Fibroblast of lung (primary cell): ENCODE measurements at regions not wholly inside any gene's neighbourhood (a gene's known extent, or its start where the extent isn't known, plus 50 kb on each side); places are given as distances from the start of the nearest gene placed in this dataset.

Source experiments
- DNase-seq, 2 donors: peaks; one replicate each; pipeline versions ENCODE4 v3.0.0 to v3.0.0-alpha.2; 2010; ENCODE audit warnings: low read depth in 2 of 2
- H2AFZ ChIP-seq: 2 replicates; pipeline ENCODE4 v1.5.1; 2012; ENCODE audit warnings: low read length, control low read depth, inconsistent platforms
- H3K27ac ChIP-seq: 2 replicates; pipeline ENCODE4 v1.5.1; 2011; ENCODE audit warnings: low read length, control low read depth; ENCODE audit not compliant: insufficient read depth
- H3K27me3 ChIP-seq: 2 replicates; pipeline ENCODE4 v1.5.1; 2011; ENCODE audit warnings: mild to moderate bottlenecking, low read length; ENCODE audit not compliant: control insufficient read depth, insufficient read depth
- H3K36me3 ChIP-seq: 2 replicates; pipeline ENCODE4 v1.5.1; 2011; ENCODE audit warnings: low read length; ENCODE audit not compliant: control insufficient read depth, insufficient read depth
- H3K4me1 ChIP-seq: 2 replicates; pipeline ENCODE4 v1.5.1; 2011; ENCODE audit warnings: low read length; ENCODE audit not compliant: control insufficient read depth, insufficient read depth; ENCODE audit errors: extremely low read depth
- H3K4me2 ChIP-seq: 2 replicates; pipeline ENCODE4 v1.5.1; 2011; ENCODE audit warnings: low read length, control low read depth; ENCODE audit not compliant: insufficient read depth; ENCODE audit errors: extremely low read depth
- H3K4me3 ChIP-seq, 4 experiments: fragments of 200-600 bp in 1 of 4; sonication (generic) in 1 of 4; replicated peaks in 1 of 4; 2 replicates each; pipeline ENCODE4 v1.5.1; 2011 to 2016; ENCODE audit warnings: low read length in 4 of 4, low read depth in 3 of 4, mild to moderate bottlenecking in 3 of 4, control low read depth in 2 of 4, inconsistent platforms in 1 of 4, mixed read lengths in 1 of 4; ENCODE audit not compliant: insufficient read depth in 1 of 4; ENCODE audit errors: control extremely low read depth in 1 of 4
- H3K79me2 ChIP-seq: 2 replicates; pipeline ENCODE4 v1.5.1; 2012; ENCODE audit warnings: mild to moderate bottlenecking, low read length, inconsistent platforms; ENCODE audit not compliant: control insufficient read depth, insufficient read depth
- H3K9ac ChIP-seq: 2 replicates; pipeline ENCODE4 v1.5.1; 2011; ENCODE audit warnings: mild to moderate bottlenecking, low read length, control low read depth; ENCODE audit not compliant: insufficient read depth
- H3K9me3 ChIP-seq: 2 replicates; pipeline ENCODE4 v1.5.1; 2012; ENCODE audit warnings: low read depth, low read length; ENCODE audit not compliant: control insufficient read depth, insufficient read depth
- H4K20me1 ChIP-seq: 2 replicates; pipeline ENCODE4 v1.5.1; 2011; ENCODE audit warnings: low read length; ENCODE audit not compliant: control insufficient read depth, insufficient read depth; ENCODE audit errors: extremely low read depth
- EZH2 ChIP-seq: IDR thresholded peaks from 2 replicates; pipeline ENCODE4 v1.5.1; 2012; ENCODE audit warnings: low read length, control low read depth, mild to moderate bottlenecking; ENCODE audit errors: missing control alignments
- TF ChIP-seq, protein P1 (sequence below), 2 donors: IDR thresholded peaks in 1 of 2; conservative IDR thresholded peaks in 1 of 2; 1 replicate in 1 of 2; 2 replicates in 1 of 2; pipeline ENCODE4 v1.5.1; 2011 to 2012; ENCODE audit warnings: low read length in 2 of 2, control low read depth in 1 of 2, inconsistent platforms in 1 of 2, low read depth in 1 of 2, mild to moderate bottlenecking in 1 of 2

DNA sequence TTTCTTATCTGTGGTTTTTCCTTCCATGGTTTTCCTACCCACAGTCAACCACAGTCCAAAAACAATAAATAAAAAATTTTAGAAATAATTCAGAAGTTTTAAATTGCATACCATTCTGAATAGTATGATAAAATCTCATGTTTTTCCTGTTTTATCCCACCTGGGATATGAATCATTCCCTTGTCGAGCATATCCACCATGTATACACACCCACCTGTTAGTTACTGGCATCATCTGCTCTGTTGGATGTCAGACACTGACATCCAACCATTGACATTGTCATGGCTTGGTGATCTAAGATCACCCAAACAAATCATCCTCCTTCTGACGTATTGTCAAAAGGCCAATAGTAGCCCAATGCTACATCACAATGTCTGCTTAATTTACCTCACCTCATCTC, 749.8 kb downstream of the TNS3 start:
- Histone ChIP-seq H3K79me2 (no peaks in the 10 kb centered on the region), H2AFZ (no peak overlapping the region), H3K9me3 (no peaks in the 10 kb centered on the region), H3K27me3 (no peaks in the 10 kb centered on the region), H3K9ac (no peak overlapping the region), H3K4me1 (no peaks in the 10 kb centered on the region), H3K4me2 (no peak overlapping the region), H3K27ac (no peak overlapping the region), H3K36me3 (no peaks in the 10 kb centered on the region), H4K20me1 (no peaks in the 10 kb centered on the region), H3K4me3 (no peak overlapping the region)
- TF ChIP-seq EZH2 = no peak
- TF ChIP-seq, protein P1, sequence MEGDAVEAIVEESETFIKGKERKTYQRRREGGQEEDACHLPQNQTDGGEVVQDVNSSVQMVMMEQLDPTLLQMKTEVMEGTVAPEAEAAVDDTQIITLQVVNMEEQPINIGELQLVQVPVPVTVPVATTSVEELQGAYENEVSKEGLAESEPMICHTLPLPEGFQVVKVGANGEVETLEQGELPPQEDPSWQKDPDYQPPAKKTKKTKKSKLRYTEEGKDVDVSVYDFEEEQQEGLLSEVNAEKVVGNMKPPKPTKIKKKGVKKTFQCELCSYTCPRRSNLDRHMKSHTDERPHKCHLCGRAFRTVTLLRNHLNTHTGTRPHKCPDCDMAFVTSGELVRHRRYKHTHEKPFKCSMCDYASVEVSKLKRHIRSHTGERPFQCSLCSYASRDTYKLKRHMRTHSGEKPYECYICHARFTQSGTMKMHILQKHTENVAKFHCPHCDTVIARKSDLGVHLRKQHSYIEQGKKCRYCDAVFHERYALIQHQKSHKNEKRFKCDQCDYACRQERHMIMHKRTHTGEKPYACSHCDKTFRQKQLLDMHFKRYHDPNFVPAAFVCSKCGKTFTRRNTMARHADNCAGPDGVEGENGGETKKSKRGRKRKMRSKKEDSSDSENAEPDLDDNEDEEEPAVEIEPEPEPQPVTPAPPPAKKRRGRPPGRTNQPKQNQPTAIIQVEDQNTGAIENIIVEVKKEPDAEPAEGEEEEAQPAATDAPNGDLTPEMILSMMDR (conservative IDR thresholded peaks at IDR 0.05 in 1 of 2, IDR thresholded peaks at IDR 0.05 in 1 of 2; ENCODE audit: low read depth in 1 of 2, low read length in 2 of 2) = no peak
- peak in 1 of 2 donors; percentile 60 for DNase-seq

DNA sequence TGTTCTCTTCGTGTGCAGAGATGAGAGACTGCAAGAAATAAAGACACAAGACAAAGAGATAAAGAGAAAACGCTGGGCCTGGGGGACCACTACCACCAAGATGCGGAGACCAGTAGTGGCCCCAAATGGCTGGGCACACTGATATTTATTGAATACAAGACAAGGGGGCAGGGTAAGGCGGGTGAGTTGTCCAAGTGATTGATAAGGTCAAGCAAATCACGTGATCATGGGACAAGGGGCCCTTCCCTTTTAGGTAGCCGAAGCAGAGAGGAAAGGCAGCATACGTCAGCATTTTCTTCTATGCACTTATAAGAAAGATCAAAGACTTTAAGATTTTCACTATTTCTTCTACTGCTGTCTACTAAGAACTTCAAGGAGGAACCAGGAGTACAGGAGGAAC, 762.1 kb downstream of the TNS3 start:
- H3K4me1 ChIP-seq = no peaks in the 10 kb centered on the region
- no peaks in the 10 kb centered on the region for H3K79me2 ChIP-seq
- H3K9ac ChIP-seq = no peak overlapping the region
- no peak for TF ChIP-seq EZH2
- TF ChIP-seq, protein P1 (conservative IDR thresholded peaks at IDR 0.05 in 1 of 2, IDR thresholded peaks at IDR 0.05 in 1 of 2; ENCODE audit: low read depth in 1 of 2, low read length in 2 of 2) = no peak
- DNase-seq = no peak
- no peaks in the 10 kb centered on the region for H3K27me3 ChIP-seq
- H2AFZ ChIP-seq = no peak overlapping the region
- no peak overlapping the region for H3K27ac ChIP-seq
- H3K9me3 ChIP-seq = no peaks in the 10 kb centered on the region
- no peaks in the 10 kb centered on the region for H4K20me1 ChIP-seq
- H3K36me3 ChIP-seq = no peaks in the 10 kb centered on the region
- no peak overlapping the region for H3K4me3 ChIP-seq
- H3K4me2 ChIP-seq = no peak overlapping the region

DNA sequence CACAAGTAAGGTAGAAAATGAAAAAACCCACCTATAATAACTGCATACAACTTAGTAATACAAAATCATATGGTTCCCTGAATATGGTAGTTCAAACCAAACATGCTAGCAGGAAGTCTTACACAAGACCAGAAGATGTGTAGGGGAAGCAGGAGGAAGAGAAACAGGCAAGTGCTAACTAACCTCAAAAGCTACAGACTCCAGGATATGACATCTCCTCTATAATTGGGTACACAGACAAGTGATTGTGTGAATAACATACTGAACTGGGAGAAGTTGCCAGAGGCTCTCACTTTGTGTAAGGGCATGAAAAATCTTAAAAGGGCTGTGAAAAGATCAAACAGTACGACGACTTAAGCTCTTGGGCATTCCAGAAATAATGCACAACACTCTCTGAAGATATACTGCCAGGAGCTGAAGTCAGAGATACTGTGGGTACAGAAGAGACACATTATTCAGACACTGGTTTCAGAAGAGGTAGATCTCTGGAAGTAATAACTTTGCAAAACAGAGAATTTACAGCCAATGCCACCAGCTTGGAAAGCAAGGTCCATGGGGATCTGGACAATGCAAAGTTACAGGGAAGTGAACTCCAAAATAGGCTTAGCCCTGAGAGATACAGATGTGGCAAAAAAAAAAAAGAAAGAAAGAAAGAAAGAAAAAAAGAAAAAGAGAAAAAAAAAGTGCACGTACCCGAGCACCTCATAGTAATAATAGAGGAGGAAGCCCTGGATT, 767.2 kb downstream of the TNS3 start:
- Histone ChIP-seq H3K4me1 (peaks cover 10% of the 10 kb centered on the region), H3K4me2 (no peak overlapping the region), H4K20me1 (no peaks in the 10 kb centered on the region), H3K79me2 (no peaks in the 10 kb centered on the region), H3K36me3 (no peaks in the 10 kb centered on the region), H3K27ac (no peak overlapping the region), H3K4me3 (no peak overlapping the region), H3K9ac (no peak overlapping the region), H3K9me3 (no peaks in the 10 kb centered on the region), H2AFZ (no peak overlapping the region), H3K27me3 (no peaks in the 10 kb centered on the region)
- TF ChIP-seq EZH2 = no peak
- TF ChIP-seq, protein P1 (conservative IDR thresholded peaks at IDR 0.05 in 1 of 2, IDR thresholded peaks at IDR 0.05 in 1 of 2; ENCODE audit: low read depth in 1 of 2, low read length in 2 of 2) = no peak
- no peak for DNase-seq
